Tongue (tissue), 1 donor: ENCODE measurements at regions not wholly inside any gene's neighbourhood (a gene's known extent, or its start where the extent isn't known, plus 50 kb on each side); places are given as distances from the start of the nearest gene placed in this dataset.

Source experiments
- DNase-seq: peaks from one replicate; pipeline ENCODE4 v3.0.0-alpha.2; 2015

DNA sequence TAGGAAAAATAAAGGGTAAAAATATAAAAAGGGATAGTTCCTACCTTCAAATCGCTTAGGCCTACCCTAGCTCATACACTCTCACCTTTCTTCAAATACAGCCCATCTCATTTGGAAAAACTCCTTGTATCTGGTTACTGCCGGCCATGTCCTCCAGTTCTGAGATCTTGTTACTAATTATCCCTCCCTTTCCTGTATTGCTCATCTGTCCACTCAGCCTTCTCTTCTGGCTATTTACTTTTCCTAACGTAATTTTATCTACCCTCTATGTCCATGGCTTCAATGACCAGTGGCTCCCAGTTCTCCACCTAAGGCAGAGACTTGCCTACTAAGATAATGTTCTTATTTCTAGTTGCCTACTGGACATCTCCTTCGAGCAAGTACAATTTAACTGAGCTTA, 342.9 kb upstream of the ACVR2A start:
- DNase-seq = no peak

DNA sequence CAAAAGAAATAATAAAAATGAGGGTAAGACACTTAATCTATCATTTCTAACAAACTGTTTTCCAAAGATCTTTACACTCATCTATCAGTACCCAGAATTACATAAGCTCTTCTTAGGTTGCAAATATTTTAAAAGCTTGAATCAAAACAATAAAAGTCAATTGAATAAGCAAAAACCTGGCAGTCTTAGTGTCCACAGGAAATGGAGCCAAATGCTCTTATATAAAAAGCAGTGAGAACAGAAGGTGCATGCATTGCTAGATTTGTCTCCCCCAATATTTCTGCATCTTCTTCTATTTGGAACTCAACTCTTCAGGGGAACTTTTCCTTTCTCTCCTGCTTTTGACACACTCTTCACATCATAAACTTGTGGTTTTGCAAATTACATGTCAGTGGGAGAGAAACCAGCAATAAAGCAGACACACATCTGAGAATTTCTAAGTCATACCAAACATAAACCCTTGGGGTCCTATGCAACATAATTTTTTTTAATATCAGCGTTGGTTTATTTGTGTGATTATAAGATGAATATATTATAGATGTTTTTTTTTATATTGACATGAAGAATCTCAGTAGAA, 343.9 kb upstream of the ACVR2A start:
- no peak for DNase-seq

DNA sequence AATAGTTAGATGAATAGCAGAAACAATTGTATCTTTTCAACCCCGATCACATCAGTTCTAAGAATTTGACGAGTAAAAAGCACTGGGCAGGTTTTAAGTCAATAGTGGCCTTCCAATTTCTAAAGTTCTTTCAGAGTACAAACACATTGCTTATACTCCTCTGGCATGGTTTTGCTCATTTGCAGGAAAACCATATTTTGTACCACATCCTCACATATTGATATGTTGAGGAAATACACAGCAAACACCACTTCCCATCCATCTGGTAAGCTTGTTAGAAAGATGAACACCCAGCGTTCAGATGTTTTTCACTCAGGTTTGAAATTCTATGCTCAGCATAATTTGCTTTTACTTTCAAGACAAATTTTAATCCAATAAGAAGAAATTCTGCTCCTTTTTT, 344.6 kb upstream of the ACVR2A start:
- no peak for DNase-seq

DNA sequence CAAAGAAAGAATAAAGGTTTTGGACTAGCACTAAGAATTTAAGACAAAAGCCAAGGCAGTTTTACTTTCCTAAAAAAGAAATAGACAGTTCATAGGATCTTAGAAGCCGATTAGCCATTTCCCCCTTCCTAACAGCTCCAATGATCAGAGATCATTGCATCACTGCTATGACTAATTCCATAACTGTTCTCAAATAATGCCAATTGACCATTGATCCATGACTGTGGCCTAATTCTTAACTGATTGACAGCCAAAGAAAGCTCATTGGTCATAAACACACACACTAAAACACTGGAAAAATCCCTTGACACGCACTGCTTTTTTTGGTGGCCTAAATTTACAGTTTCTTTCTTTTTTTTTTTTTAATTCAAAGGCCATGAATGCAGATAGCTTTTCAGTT, 345.0 kb upstream of the ACVR2A start:
- no peak for DNase-seq

DNA sequence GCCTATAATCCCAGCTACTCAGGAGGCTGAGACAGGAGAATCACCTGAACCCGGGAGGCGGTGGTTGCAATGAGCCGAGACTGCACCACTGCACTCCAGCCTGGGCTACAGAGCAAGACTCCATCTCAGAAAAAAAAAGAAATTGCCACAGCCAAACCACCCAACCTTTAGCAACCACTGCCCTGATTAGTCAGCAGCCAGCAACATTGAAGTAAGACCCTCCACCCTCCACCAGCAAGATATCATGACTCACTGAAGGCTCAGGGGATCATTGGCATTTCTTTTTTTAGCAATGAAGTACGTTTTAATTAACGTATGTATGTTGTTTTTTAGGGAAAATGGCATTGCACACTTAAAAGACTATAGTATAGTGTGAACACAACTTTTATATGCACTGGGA, 349.1 kb upstream of the ACVR2A start:
- no peak for DNase-seq

DNA sequence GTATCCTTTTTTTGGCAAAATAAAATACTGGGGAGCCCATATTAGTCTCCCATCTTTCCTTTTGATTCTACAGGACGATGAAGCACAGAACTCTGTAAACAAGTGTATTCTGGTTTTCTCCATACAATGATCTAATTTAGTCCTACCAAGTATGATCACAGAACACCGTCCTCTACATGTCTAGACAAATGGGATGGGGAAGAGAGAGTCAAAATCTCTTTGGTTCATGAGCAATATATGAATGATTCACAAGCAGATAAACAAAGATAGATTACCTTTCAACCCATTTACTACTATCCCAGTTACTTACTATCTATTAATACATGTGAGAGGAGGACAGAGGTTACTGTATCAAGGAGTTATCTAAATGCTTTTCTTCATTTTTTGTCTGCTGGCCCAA, 352.4 kb upstream of the ACVR2A start:
- no peak for DNase-seq

DNA sequence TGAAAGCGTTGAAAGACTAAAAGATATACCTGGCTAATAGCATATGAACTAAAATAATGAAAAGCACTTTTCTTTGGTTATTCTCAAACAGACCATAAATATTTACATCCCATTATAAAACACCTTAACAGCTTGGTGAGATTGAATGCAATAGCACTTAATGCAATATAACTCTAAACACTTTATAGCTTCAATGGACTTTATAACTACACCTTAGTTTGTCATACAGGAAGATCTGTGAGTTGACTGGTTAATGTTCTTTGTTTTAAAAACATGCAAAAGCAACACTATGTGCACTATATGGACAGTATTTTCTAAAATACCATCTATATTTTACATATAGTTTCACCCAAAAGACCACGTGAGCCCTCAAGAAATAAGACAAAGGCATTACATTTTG, 353.3 kb upstream of the ACVR2A start:
- no peak for DNase-seq

DNA sequence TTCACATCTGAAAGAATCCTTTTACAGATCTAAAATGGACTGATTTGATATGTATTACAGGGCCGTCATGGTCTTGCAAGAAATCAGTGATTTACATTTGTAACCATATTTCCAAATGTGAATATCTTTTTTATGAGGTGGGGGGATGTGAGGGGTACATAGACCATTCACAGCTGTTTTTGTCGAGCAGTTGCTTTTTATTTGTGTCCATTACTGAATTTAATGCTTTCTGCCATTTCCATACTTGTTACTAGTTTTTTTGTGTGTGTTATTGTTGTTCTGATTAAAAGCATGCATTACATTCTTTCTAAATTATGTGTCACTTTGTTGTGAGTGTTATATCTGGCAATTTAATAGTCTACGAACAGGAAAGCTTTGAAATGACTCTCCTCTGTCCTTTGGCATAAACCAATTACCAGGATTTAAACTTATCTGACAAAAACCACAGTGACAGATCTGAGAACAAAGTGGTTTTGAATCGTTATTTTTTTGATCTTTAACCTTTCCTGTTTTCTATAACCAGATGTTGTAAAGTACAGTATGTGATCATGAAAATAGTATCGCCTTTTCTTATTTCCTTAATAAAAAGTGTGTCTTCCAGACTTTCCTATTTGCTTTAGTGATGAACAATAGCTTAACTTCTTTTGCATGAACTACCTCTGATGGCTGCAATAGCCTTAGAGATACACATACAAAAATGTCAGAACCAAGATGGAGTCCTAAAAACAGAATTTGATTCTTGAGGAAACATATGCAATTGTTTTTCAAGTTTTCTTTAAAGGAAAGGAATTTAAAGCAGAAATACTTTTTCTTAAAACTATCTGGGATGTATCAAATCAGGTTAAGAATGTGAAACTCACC, 354.2 kb upstream of the ACVR2A start:
- DNase-seq = no peak

DNA sequence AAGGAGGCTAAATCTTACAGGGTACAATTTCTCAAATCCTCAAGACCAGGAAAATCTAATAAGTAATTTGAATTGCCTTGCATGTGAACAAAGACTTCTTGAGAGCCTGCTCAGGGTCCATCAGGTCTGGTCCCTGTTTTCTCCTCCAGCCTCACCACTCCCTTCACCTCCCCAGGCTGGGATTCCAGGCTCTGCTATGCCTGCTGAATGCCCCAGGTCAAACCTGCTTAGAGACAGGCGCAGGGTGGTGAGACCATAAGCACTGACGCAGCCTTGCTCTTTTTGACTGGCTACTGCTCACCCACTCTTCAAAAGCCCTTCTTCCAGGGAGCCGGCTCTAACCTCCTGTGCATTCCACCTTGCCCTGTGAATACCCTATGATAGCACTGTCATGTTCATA, 356.4 kb upstream of the ACVR2A start:
- no peak for DNase-seq

DNA sequence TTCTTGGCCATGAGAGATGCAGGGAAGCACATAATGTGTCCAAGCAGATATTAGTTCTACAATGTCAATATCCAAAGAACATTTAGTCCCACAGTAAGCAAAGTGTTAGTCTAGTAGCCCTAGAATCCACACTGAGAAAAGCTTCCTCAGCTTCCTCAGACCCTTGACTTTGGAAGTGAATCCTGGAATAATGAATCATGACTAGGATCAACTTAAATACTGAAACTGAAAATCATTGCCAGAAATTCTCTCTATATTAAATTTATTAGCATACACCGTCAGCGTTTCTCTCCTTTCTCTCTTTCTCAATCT, 356.9 kb upstream of the ACVR2A start:
- DNase-seq = no peak

DNA sequence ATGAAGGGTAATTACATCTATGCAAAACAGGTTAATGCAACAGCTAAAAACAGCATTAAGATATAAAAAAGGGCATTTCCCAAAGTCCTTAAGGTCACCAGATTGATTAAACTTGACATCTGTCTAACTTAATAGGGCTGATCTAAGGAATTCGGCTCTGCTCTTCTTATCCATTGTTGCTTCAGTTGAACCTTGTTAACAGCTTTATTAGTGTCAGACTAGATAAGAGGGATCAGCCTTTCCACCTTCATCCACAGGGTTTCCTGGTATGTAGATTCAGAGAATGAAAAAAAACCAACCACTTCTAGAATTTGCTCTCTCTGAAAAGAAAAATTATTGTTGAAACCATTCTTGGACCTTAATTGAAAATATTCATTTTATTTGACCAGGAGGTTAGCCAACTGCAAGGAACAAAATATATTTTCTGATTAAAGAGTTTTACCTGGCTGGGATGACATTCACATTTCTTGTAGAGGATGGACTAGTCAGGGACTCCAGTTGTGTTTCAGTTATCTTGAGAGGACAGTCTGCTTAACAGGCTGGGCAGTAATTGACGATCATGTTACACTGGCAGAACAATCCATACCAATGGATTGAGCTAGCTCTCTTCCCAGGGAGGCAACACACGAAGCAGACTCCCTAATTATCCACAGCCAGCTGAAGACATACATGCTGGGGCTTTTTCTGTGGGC, 357.4 kb upstream of the ACVR2A start:
- peak; percentile 74 for DNase-seq

DNA sequence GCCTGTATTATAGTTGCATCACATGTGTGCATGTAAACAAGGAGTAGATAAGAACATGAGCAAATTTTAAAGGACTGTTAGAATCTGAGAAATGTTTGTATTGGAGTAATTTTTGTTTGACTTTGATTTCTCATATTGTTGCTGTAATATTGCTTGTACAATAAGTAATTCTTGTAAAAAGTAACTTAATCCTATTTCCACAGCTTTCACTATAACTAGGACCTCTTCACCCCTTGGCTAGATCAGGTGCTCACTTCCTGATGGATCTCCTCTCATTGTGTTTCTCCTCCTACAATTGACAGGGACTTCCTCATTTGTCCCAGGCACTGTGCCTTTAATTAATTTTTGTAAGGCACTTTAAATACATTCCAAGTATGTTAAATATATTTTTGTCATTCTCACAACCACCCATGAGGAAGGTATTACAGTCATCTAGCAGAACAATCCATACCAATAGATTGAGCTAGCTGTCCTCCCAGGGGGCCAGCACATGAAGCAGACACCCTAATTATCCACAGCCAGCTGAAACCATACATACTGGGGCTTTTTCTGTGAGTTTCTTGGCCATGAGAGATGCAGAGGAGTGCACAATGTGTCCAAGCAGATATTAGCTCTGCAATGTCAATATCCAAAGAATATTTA, 359.5 kb upstream of the ACVR2A start:
- DNase-seq = no peak

DNA sequence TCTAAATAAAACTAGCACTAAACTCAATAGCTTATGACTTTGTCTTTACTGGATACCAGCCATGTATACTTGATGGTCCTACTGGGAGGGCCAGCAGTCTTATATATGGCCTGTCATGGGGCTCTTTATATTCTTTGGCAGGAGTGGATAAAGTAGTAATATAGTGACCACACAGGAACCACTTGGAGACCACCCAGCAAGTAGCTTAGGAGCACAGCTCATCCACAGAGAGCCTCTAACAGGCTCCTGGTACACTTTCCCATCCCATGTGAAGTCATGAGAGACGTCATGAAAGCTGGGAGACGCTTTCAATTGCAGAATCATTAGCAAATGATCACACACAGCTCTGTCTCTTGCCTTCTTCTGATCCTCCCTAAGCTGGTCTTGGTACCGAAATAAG, 360.9 kb upstream of the ACVR2A start:
- DNase-seq = no peak

DNA sequence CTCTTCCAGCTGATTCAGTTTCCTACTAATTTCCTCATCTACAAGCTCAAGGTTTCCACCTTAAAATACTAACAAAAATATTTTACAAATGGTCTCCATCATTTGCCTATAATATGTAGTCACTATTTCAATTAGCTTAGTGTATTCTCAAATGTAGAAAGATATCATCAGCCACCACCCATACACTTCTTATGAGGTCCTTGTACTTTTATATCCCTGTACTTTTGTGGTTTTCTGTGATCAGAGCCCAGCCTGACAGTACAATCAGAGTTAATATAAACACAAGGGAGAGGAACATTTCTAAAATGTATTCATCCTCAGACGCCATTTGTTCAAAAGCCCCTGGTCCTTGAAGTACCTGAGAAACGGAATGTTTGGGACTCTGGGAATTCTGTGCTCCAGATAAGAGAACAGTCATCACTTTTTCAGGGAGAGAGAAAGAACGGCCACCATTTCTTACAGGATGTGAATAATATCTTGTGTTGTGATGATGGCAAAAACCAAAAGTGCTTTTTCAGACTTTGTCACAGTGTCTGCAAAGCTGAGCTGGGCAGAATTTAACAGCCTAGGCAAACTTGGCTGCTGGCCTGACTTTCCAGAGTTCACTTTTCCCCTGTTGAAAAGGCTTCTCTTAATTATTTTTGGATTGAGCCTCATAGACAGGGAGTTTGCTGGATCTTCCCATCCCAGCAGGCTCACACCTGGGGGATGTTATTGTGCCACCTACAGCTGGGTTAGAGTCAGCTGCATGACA, 361.7 kb upstream of the ACVR2A start:
- DNase-seq = no peak

DNA sequence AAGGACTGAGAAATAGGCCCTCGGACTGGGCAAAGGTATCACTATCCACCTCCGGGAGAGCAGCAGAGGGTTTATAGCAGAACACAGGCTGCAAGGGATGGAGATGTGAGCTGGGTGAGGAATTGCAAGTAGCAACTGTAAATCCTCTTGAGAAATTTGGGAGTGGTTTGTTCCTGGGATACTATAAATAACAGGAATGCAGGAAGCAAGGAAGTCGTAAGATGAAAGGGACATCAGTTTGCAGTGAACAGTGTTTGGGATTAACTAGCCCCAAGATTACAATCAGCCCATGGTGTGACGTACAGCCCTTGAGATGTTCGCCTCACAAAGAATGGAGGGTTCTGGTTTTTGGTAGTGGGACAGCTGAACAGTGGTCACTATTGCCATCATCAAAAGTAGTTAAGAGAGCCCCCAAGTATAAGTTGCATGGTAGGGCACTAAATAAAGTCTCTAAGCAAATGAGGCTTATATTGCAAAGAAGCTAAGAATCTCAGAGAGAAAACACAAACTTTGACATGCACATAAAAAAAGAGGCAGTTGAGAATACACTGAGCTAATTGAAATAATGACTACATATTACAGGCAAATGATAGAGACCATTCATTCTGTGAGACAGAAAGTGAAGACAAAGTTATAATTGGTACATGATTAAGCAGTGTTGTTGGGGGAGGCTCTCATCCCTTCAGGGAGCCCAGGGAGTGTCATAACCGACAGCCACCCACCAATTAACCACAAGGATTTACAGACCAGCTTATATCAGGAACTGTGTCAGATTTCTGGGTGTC, 362.5 kb upstream of the ACVR2A start:
- peak; percentile 49 for DNase-seq

DNA sequence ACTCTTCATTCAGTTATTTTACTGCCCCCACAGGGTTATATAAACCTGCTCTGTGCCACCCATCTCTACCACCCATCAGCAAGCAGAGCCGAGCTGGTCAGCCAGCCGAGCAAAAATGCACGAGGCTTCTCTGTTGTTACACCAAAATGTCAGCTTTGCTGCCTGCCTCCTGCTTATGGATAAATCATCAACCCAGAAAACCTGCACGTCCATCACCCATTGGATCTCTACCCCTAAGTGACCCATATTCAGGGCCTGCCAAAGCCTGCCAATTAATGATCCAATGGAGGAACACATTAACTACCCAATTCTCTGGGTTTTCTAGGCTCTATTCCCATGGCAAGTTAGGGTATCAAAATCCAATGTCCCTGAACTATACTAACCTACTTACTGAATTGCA, 365.5 kb upstream of the ACVR2A start:
- DNase-seq = no peak

DNA sequence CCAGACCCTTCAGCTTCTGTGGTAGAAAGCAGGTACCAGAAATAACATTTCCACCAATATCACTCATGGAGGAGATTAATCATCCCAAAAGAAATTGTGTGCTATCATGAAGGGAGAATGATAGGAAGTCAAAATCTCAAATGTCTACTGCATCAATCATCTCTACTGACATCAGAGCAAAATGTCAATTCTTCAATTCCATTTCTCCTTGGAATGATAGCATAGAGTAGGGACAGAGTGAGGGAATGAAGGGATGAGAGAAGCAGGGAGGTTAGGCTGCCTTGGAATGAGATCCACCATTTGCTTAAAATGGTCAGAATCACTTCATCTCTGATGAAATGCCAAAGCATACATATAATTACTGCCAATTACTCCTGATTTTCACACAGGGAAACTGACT, 371.8 kb upstream of the ACVR2A start:
- DNase-seq = no peak

DNA sequence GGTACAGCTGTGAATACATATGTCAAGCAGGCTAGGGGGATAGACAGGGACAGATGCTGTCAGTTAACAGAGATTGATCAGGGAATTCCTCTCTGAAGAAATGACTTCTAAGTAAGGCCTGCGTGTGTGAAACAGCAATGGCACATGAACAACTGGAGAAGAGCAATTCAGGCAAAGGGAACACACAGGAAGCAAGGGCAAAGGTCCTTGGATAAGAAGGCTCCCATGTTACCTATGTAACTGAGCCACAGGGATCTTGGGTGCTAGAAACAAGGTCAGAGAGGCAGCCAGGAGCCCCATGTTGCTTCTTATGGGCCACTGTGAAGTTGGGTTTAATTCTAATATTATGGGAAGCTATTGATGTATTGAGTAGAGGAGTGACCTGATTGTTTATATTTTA, 373.7 kb upstream of the ACVR2A start:
- DNase-seq = no peak

DNA sequence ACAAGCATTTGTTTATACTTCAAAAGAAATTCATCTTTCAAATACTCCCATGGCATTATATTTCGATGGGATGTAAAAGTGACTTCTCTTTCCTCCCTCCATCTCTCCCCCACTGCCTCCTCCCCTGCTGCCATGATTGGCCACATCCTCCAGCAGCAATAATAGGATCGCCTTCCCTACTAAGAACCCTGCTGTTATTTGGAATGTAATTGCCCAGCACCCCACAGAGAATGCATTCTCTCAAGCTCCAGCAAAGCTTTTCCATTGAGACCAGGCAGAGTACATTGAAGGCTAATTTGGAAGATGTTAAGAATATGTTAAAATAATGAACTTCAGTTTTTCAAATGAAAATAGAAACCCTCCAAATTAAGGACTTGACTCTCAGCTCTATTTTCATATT, 375.4 kb upstream of the ACVR2A start:
- no peak for DNase-seq

DNA sequence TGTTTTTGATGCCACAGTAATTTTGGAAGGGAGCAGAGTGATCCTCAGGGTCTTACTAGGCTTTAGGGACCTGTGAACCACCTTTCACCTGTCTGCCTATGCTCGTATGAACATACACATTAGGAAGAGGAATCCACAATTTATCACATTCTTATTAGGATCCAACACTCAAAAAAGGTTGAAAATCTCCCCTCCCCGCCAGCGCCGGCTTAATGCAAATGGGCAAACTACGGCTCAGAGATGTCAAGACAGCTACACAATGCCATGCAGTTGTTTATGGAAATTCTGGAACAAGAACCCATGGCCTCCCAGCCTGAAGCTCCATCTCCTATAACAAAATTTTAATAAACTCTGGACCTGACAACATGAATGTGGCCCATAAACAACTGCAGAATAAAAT, 375.9 kb upstream of the ACVR2A start:
- DNase-seq = no peak

DNA sequence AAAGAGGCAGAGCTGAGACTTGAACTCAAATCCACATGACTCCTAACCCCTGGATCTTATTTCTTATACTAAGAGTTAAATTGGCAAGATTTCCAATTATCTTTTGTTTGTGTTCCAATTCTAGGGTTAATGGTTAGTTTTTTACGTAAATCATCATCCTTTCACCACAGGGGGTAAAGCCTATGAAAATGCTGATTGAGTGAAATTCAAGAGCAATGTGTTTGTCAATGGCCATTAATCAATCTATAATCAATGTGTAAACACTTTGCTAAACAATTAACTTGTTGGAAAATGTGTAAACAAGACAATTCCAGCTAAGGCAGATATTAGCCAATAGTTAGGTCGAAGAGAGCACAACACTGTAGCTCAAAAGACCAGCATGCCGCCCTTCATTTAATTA, 376.5 kb upstream of the ACVR2A start:
- no peak for DNase-seq

DNA sequence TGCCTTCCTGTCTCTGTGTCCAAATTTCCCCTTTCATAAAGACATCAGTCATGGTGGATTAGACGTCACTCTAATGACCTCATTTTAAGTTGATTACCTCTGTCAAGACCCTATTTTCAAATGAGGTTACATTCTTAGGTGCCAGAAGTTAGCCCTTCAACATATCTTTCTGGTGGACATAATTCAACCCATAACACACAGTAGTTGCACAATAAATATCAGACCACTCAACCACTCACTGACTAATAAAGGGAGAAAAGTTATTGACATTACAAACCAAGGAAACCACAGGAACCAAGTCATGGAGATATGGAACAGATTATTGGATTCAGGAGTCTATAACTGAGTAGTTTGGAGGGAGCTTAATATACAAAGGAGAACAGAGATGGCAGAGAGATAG, 377.4 kb upstream of the ACVR2A start:
- DNase-seq = no peak
